ENCODE measurements at regions not wholly inside any gene's neighbourhood (a gene's known extent, or its start where the extent isn't known, plus 50 kb on each side); places are given as distances from the start of the nearest gene placed in this dataset.

DNA sequence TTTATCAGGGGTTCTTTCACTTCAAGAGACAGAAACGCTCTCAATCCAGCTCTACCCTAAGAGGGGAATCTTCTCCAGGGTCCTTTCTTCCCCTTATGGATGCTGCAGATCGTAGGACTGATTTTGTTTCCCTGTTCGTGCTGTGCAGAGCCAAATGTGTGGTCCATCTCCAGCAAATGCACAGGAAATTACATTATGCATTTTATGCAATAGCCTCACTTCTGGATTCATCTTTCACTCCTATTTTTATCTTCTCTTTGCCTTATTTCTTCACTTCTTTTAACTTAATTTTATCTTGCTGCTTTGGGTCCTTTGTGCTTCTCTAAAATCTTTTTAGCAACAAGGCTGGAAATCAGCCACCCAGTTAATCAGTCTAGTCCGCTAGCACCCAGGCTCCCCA, 184.5 kb upstream of the INHBA start:
- Mint-ChIP-seq H3K27me3 (ENCODE audit: unreplicated experiment) (peaks cover 2% of the 10 kb centered on the region), H3K4me1 (ENCODE audit: unreplicated experiment) (peaks cover 2% of the 10 kb centered on the region), H3K27ac (ENCODE audit: unreplicated experiment) (no peak overlapping the region), H3K4me3 (ENCODE audit: unreplicated experiment) (no peak overlapping the region), H3K9me3 (ENCODE audit: unreplicated experiment) (no peaks in the 10 kb centered on the region), H3K36me3 (ENCODE audit: low read depth, unreplicated experiment) (no peaks in the 10 kb centered on the region)
- DNase-seq (ENCODE audit: low spot score) = no peak
- no peak for TF ChIP-seq CTCF (IDR thresholded peaks at IDR 0.05; ENCODE audit: unreplicated experiment)

DNA sequence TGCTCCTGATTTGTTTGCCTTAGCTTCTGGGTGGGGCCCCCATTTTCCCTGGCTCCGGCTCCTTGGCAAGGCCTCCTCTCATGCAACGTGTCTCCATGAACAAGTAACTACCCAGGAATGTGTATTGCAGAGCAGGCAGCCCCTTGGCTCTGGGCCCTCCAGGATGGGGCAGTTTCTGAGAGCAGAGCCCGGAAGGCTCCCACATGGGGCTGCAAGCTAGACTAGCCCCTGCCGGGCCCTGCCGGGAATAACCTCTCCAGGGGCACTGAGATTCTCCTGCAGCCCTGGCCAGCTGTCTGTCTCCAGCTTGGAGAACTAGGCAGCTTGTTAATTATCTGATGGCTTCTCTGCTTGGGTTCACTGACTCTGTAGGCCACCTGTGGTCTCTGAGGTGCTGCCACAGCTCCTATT, 184.0 kb upstream of the INHBA start:
- Mint-ChIP-seq H3K9me3 (ENCODE audit: unreplicated experiment) (no peaks in the 10 kb centered on the region), H3K4me1 (ENCODE audit: unreplicated experiment) (peaks cover 2% of the 10 kb centered on the region), H3K4me3 (ENCODE audit: unreplicated experiment) (no peak overlapping the region), H3K27me3 (ENCODE audit: unreplicated experiment) (peaks cover 2% of the 10 kb centered on the region), H3K36me3 (ENCODE audit: low read depth, unreplicated experiment) (no peaks in the 10 kb centered on the region), H3K27ac (ENCODE audit: unreplicated experiment) (no peak overlapping the region)
- DNase-seq (ENCODE audit: low spot score) = no peak
- TF ChIP-seq CTCF (IDR thresholded peaks at IDR 0.05; ENCODE audit: unreplicated experiment) = no peak

GRCh38 chr7:41886262-41886900, 183.5 kb upstream of the INHBA start:
- peaks cover 2% of the 10 kb centered on the region for H3K27me3 Mint-ChIP-seq (ENCODE audit: unreplicated experiment)
- H3K4me1 Mint-ChIP-seq (ENCODE audit: unreplicated experiment) = peaks cover 2% of the 10 kb centered on the region
- no peak overlapping the region for H3K27ac Mint-ChIP-seq (ENCODE audit: unreplicated experiment)
- H3K4me3 Mint-ChIP-seq (ENCODE audit: unreplicated experiment) = no peak overlapping the region
- H3K36me3 Mint-ChIP-seq (ENCODE audit: low read depth, unreplicated experiment) = no peaks in the 10 kb centered on the region
- TF ChIP-seq CTCF (IDR thresholded peaks at IDR 0.05; ENCODE audit: unreplicated experiment) = no peak
- no peaks in the 10 kb centered on the region for H3K9me3 Mint-ChIP-seq (ENCODE audit: unreplicated experiment)
- DNase-seq (ENCODE audit: low spot score) = no peak

DNA sequence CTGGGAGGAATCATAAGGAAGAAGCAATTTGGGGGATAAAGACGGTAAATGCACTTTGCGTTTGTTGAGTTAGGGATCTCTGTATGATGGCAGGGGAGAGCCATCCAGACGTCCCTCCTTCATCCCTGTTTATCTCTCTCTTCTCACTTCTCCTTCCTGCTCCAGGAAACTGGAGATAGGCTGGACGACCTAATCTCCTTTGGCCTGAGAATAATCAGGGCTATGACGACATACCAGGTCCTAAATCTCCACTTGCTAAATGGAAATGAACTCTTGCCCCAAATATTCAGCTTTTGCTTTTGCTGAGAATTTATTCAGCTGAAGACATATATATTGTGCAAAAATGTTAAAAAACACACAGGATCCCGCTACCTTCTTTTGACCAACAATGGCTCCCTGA, 182.9 kb upstream of the INHBA start:
- no peak for DNase-seq (ENCODE audit: low spot score)
- peaks cover 2% of the 10 kb centered on the region for H3K27me3 Mint-ChIP-seq (ENCODE audit: unreplicated experiment)
- no peak overlapping the region for H3K27ac Mint-ChIP-seq (ENCODE audit: unreplicated experiment)
- H3K36me3 Mint-ChIP-seq (ENCODE audit: low read depth, unreplicated experiment) = no peaks in the 10 kb centered on the region
- H3K4me1 Mint-ChIP-seq (ENCODE audit: unreplicated experiment) = peaks cover 2% of the 10 kb centered on the region
- TF ChIP-seq CTCF (IDR thresholded peaks at IDR 0.05; ENCODE audit: unreplicated experiment) = no peak
- no peak overlapping the region for H3K4me3 Mint-ChIP-seq (ENCODE audit: unreplicated experiment)
- no peaks in the 10 kb centered on the region for H3K9me3 Mint-ChIP-seq (ENCODE audit: unreplicated experiment)

- H3K27me3 Mint-ChIP-seq (ENCODE audit: unreplicated experiment) = peaks cover 2% of the 10 kb centered on the region
- no peak overlapping the region for H3K27ac Mint-ChIP-seq (ENCODE audit: unreplicated experiment)
- H3K4me1 Mint-ChIP-seq (ENCODE audit: unreplicated experiment) = peaks cover 2% of the 10 kb centered on the region
- TF ChIP-seq CTCF (IDR thresholded peaks at IDR 0.05; ENCODE audit: unreplicated experiment) = no peak
- DNase-seq (ENCODE audit: low spot score) = no peak
- H3K9me3 Mint-ChIP-seq (ENCODE audit: unreplicated experiment) = no peaks in the 10 kb centered on the region
- H3K36me3 Mint-ChIP-seq (ENCODE audit: low read depth, unreplicated experiment) = no peaks in the 10 kb centered on the region
- H3K4me3 Mint-ChIP-seq (ENCODE audit: unreplicated experiment) = no peak overlapping the region
Observed at GRCh38 chr7:41885078-41885477, 182.2 kb upstream of the INHBA start.

Data from endothelial cell (in vitro differentiated cells).